ENCODE measurements at regions not wholly inside any gene's neighbourhood (a gene's known extent, or its start where the extent isn't known, plus 50 kb on each side); places are given as distances from the start of the nearest gene placed in this dataset.

- H4K20me1 ChIP-seq (ENCODE audit: insufficient read depth, low read length) = no peaks in the 10 kb centered on the region
- no peak overlapping the region for H2AFZ ChIP-seq (ENCODE audit: low read depth, low read length)
- DNase-seq = no peak
- TF ChIP-seq EZH2 (IDR thresholded peaks at IDR 0.05; ENCODE audit: borderline replicate concordance, low read depth, low read length, severe bottlenecking) = no peak
- TF ChIP-seq, protein P1, sequence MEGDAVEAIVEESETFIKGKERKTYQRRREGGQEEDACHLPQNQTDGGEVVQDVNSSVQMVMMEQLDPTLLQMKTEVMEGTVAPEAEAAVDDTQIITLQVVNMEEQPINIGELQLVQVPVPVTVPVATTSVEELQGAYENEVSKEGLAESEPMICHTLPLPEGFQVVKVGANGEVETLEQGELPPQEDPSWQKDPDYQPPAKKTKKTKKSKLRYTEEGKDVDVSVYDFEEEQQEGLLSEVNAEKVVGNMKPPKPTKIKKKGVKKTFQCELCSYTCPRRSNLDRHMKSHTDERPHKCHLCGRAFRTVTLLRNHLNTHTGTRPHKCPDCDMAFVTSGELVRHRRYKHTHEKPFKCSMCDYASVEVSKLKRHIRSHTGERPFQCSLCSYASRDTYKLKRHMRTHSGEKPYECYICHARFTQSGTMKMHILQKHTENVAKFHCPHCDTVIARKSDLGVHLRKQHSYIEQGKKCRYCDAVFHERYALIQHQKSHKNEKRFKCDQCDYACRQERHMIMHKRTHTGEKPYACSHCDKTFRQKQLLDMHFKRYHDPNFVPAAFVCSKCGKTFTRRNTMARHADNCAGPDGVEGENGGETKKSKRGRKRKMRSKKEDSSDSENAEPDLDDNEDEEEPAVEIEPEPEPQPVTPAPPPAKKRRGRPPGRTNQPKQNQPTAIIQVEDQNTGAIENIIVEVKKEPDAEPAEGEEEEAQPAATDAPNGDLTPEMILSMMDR (IDR thresholded peaks at IDR 0.05; ENCODE audit: borderline replicate concordance, extremely low read depth, low read length, poor library complexity, severe bottlenecking) = no peak
- no peak for ATAC-seq (ENCODE audit: insufficient read depth, low read depth)
- H3K36me3 ChIP-seq (ENCODE audit: insufficient read depth, low read length) = no peaks in the 10 kb centered on the region
- H3K4me1 ChIP-seq (ENCODE audit: insufficient read depth, low read length) = no peaks in the 10 kb centered on the region
- H3K27me3 ChIP-seq (ENCODE audit: insufficient read depth, low read length, poor library complexity) = no peaks in the 10 kb centered on the region
- H3K79me2 ChIP-seq (ENCODE audit: insufficient read depth, low read length) = no peaks in the 10 kb centered on the region
- no peaks in the 10 kb centered on the region for H3K9me3 ChIP-seq (ENCODE audit: insufficient read depth, low read length, severe bottlenecking)
- no peak overlapping the region for H3K4me3 ChIP-seq (ENCODE audit: low read depth in 1 of 2, low read length in 2 of 2)
- no peak overlapping the region for H3K27ac ChIP-seq (ENCODE audit: low read length)
- no peak overlapping the region for H3K9ac ChIP-seq (ENCODE audit: low read depth, low read length)
- H3K4me2 ChIP-seq (ENCODE audit: insufficient read depth, low read length) = no peak overlapping the region
Observed at GRCh38 chr5:5612096-5612495, 189.6 kb downstream of the ICE1 start.

DNA sequence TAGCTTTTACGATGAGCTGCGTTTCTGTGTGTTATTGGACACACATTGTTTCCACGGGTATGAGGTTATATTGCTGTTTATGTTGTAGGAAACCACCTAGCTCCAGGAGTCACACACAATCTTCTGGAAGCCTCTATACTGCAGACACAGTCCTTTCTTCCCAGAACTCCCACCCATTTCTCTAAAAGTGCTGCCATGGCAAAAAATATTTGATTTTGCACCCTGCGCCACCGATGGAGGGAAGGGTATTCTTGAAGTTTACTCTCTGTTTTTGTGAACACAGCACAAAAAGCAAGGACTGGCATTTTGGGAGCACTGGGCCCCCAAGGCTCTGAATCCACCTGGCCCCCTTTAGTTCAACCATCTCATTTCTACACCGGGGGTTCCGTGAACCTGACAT lies 187.5 kb downstream of the ICE1 start:
- DNase-seq (no peak), ATAC-seq (ENCODE audit: insufficient read depth, low read depth) (no peak)
- H2AFZ ChIP-seq (ENCODE audit: low read depth, low read length) = no peak overlapping the region
- no peaks in the 10 kb centered on the region for H3K36me3 ChIP-seq (ENCODE audit: insufficient read depth, low read length)
- H3K27ac ChIP-seq (ENCODE audit: low read length) = no peak overlapping the region
- H3K9ac ChIP-seq (ENCODE audit: low read depth, low read length) = no peak overlapping the region
- H3K4me1 ChIP-seq (ENCODE audit: insufficient read depth, low read length) = no peaks in the 10 kb centered on the region
- no peaks in the 10 kb centered on the region for H3K27me3 ChIP-seq (ENCODE audit: insufficient read depth, low read length, poor library complexity)
- no peak overlapping the region for H3K4me2 ChIP-seq (ENCODE audit: insufficient read depth, low read length)
- no peaks in the 10 kb centered on the region for H4K20me1 ChIP-seq (ENCODE audit: insufficient read depth, low read length)
- no peak for TF ChIP-seq EZH2 (IDR thresholded peaks at IDR 0.05; ENCODE audit: borderline replicate concordance, low read depth, low read length, severe bottlenecking)
- TF ChIP-seq, protein P1 (IDR thresholded peaks at IDR 0.05; ENCODE audit: borderline replicate concordance, extremely low read depth, low read length, poor library complexity, severe bottlenecking) = no peak
- H3K9me3 ChIP-seq (ENCODE audit: insufficient read depth, low read length, severe bottlenecking) = no peaks in the 10 kb centered on the region
- no peaks in the 10 kb centered on the region for H3K79me2 ChIP-seq (ENCODE audit: insufficient read depth, low read length)
- H3K4me3 ChIP-seq (ENCODE audit: low read depth in 1 of 2, low read length in 2 of 2) = no peak overlapping the region

GRCh38 chr5:5605170-5605764 lies 182.8 kb downstream of the ICE1 start:
- Histone ChIP-seq H3K4me1 (ENCODE audit: insufficient read depth, low read length) (no peaks in the 10 kb centered on the region), H3K36me3 (ENCODE audit: insufficient read depth, low read length) (no peaks in the 10 kb centered on the region), H3K4me2 (ENCODE audit: insufficient read depth, low read length) (no peak overlapping the region), H2AFZ (ENCODE audit: low read depth, low read length) (no peak overlapping the region), H3K9me3 (ENCODE audit: insufficient read depth, low read length, severe bottlenecking) (no peaks in the 10 kb centered on the region), H3K27me3 (ENCODE audit: insufficient read depth, low read length, poor library complexity) (no peaks in the 10 kb centered on the region), H3K4me3 (ENCODE audit: low read depth in 1 of 2, low read length in 2 of 2) (no peak overlapping the region), H3K9ac (ENCODE audit: low read depth, low read length) (no peak overlapping the region), H4K20me1 (ENCODE audit: insufficient read depth, low read length) (no peaks in the 10 kb centered on the region), H3K27ac (ENCODE audit: low read length) (no peak overlapping the region), H3K79me2 (ENCODE audit: insufficient read depth, low read length) (no peaks in the 10 kb centered on the region)
- TF ChIP-seq, protein P1 (IDR thresholded peaks at IDR 0.05; ENCODE audit: borderline replicate concordance, extremely low read depth, low read length, poor library complexity, severe bottlenecking) = no peak
- TF ChIP-seq EZH2 (IDR thresholded peaks at IDR 0.05; ENCODE audit: borderline replicate concordance, low read depth, low read length, severe bottlenecking) = no peak
- no peak for DNase-seq
- ATAC-seq (ENCODE audit: insufficient read depth, low read depth) = no peak
